ENCODE measurements at regions not wholly inside any gene's neighbourhood (a gene's known extent, or its start where the extent isn't known, plus 50 kb on each side); places are given as distances from the start of the nearest gene placed in this dataset.

DNA sequence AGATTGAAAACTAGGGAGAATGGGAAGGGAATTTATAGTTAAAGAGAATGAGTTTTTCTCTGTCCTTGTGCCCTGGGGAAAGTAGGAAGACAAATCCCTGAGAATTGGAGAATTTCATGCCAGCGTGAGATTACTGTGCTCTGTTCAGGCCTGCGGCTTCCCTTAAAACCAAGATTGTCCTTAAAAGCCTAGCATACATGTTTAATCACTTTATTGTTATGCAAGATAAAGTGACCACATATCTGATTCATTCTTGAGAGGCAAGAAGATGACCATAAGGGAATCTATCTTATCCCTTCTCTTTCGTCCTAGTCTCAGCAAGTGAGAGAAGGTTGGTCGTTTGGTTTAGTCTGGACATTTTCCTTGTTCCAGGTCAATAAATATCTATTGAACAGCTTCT is 75.9 kb downstream of the ADCYAP1 start:
- no peak for DNase-seq (ENCODE audit: low spot score)
- TF ChIP-seq, protein P1, sequence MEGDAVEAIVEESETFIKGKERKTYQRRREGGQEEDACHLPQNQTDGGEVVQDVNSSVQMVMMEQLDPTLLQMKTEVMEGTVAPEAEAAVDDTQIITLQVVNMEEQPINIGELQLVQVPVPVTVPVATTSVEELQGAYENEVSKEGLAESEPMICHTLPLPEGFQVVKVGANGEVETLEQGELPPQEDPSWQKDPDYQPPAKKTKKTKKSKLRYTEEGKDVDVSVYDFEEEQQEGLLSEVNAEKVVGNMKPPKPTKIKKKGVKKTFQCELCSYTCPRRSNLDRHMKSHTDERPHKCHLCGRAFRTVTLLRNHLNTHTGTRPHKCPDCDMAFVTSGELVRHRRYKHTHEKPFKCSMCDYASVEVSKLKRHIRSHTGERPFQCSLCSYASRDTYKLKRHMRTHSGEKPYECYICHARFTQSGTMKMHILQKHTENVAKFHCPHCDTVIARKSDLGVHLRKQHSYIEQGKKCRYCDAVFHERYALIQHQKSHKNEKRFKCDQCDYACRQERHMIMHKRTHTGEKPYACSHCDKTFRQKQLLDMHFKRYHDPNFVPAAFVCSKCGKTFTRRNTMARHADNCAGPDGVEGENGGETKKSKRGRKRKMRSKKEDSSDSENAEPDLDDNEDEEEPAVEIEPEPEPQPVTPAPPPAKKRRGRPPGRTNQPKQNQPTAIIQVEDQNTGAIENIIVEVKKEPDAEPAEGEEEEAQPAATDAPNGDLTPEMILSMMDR (IDR thresholded peaks at IDR 0.05; ENCODE audit: extremely low read depth, missing control alignments) = no peak

DNA sequence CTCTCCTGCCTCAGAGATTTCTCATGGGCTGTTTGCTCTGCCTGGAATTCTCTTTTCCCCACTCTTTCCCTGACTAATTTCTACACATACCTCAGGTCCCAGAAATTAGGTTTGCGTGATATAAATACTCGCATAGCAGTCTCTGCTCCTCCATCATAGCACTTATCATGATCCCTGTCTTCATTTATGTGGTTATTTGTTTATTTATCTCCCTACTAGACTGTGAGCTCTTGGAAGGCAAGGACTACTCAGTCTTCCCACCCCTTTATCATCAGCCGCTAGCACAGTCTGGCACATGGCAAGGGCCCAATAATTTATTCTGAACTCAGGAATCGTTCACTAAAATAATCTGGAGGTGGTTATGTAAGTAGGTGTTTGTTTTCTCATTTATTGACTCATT is 79.3 kb downstream of the ADCYAP1 start:
- TF ChIP-seq, protein P1 (IDR thresholded peaks at IDR 0.05; ENCODE audit: extremely low read depth, missing control alignments) = no peak
- no peak for DNase-seq (ENCODE audit: low spot score)

DNA sequence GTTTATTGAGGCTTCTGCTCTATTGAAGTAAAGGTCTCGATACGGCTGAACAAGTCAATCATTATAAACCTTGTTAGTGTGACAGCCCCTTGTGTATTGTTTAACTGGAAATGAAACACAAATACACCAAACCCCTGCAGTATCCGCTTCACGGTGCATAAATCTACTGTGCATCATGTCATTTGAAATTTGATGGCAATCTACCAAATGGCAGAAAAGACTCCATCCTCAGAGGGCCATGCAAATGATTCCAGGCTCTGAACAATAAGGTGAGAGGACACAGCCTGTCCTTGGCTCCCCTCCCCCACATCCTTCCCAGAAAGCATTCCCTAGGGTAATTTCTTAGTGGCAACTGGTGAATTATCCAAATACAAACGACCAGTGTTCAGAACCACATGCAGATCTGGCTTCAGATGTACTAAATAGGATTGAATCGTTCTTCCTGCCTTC is 80.6 kb downstream of the ADCYAP1 start:
- no peak for DNase-seq (ENCODE audit: low spot score)
- TF ChIP-seq, protein P1 (IDR thresholded peaks at IDR 0.05; ENCODE audit: extremely low read depth, missing control alignments) = no peak

DNA sequence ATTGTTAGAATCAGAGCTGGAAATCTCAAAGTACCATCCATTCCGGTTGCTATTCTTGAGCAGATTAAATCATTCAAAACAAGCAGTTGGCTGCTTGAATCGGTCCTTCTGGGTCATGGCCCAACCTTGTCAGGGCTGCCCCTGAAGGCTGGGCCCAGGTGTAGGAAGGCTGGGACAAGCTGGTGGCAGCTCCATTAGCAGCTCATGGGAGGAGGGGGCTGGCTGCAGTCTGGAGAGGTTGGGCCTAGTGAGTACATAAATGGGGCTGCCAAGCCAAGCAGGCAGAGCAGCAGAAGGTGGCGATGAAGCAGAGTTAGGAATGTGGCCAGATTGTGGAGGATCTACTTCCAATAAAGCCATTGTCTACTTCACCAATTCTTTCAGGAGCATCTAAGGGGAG is 81.4 kb downstream of the ADCYAP1 start:
- TF ChIP-seq, protein P1 (IDR thresholded peaks at IDR 0.05; ENCODE audit: extremely low read depth, missing control alignments) = no peak
- DNase-seq (ENCODE audit: low spot score) = no peak

DNA sequence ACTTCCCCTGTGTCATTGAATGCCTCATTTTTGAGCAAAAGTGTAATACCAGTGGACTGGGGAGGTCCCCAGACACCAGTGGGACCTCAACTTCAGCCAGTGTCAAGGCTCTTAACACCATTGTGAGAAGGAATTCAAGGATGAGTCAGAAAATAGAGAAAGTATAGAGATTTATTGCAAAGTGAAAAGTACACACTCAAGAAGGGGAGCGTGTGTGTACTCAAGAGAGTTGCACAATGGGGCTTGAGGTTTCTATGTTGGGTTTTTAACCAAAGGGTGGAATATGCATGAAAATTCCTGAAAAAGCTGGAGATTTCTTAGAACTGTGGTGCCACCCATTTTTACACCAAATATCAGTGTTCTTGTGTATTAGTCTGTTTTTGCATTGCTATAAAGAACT is 81.9 kb downstream of the ADCYAP1 start:
- no peak for DNase-seq (ENCODE audit: low spot score)
- TF ChIP-seq, protein P1 (IDR thresholded peaks at IDR 0.05; ENCODE audit: extremely low read depth, missing control alignments) = no peak

DNA sequence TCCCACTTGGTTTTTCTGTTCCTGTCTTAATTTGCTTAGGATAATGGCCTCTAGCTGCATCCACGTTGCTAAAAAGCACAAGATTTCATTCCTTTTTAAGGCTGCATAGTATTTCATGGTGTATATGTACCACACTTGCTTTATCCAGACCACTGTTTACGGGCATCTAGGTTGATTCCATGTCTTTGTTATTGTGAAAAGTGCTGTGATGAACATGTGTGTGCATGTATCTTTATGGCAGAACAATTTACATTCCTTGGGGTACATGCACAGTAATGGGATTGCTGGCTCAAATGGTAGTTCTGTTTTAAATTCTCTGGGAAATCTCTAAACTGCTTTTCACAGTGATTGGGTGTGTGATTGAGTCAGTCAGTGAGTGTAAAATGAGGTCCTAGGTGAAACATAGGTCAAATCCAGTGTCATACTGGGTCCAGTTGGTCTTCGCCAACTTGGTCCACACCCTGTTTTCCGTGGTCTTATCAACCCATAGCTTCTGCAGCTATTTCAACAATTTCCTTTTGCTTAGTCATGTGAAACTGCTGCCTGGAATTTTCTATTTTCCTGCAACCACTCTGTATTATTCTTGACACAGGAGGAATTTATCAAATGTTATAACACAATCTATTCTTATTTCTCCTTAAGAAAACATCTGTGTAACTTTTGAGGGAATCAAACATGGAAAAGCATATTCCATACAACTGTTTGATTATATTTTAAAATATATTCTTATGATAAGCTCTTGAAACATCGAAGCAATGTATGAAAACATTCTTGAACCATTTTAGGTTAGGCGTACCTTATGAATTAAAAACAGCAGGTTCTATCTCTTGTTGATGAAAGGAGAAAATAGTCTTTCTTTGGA is 82.9 kb downstream of the ADCYAP1 start:
- no peak for DNase-seq (ENCODE audit: low spot score)
- TF ChIP-seq, protein P1 (IDR thresholded peaks at IDR 0.05; ENCODE audit: extremely low read depth, missing control alignments) = no peak

DNA sequence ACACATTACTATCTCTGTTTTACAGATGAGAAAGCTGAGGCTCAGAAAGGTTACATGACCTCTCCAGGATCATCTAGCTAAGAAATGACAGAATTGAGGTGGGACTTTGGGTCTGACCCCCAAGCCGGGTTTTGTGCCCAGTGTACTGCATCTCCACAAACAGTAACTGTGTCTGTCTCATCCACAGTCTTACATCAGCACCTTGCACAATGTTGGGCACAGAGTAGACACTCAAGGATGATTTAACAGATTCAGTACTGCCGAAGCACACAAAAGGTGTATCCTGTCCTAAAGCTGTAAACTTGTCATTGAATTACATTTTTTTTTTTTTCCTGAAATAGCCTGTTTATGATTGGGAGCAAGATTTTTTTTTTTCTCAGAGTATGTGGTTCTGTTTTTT is 84.8 kb downstream of the ADCYAP1 start:
- DNase-seq (ENCODE audit: low spot score) = no peak
- TF ChIP-seq, protein P1 (IDR thresholded peaks at IDR 0.05; ENCODE audit: extremely low read depth, missing control alignments) = no peak

Measured in GM20000 (cell line).